Epithelial cell of proximal tubule (primary cell): ENCODE measurements at regions not wholly inside any gene's neighbourhood (a gene's known extent, or its start where the extent isn't known, plus 50 kb on each side); places are given as distances from the start of the nearest gene placed in this dataset.
"Not testable (repeated sequence)": the region's sequence is repeated elsewhere in the genome, so short reads cannot be mapped to it uniquely, and the experiment has no call there.

Experiments
- DNase-seq: peaks from one replicate; pipeline ENCODE4 v3.0.0-alpha.2; 2011; ENCODE audit warnings: low read depth
- H3K4me3 ChIP-seq: 2 replicates; pipeline ENCODE4 v1.5.1; 2011; ENCODE audit warnings: low read depth, mild to moderate bottlenecking, low read length
- TF ChIP-seq, protein P1 (sequence below): conservative IDR thresholded peaks from 2 replicates; pipeline ENCODE4 v1.5.1; 2012; ENCODE audit warnings: low read depth, mild to moderate bottlenecking, low read length

DNA sequence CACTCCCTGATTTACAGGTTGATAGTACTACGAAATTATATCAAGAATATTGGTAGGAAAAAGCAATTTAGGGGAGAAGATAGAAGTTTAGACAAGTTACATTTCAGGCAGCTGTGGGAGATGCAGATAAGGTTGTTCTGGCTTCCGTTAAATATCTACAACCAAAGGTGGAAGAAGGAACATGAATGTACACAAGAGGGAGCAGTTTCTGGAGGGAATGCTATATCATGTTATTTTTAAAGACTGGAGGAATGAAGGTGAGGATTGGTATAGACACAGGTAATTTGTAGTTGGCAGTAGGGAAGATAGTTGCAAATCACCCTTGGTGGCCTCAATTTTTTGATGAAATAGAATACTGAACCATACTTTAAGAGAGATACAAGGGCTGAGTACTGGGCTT lies 187.3 kb upstream of the NMUR2 start:
- H3K4me3 ChIP-seq = no peak overlapping the region
- DNase-seq = no peak
- TF ChIP-seq, protein P1, sequence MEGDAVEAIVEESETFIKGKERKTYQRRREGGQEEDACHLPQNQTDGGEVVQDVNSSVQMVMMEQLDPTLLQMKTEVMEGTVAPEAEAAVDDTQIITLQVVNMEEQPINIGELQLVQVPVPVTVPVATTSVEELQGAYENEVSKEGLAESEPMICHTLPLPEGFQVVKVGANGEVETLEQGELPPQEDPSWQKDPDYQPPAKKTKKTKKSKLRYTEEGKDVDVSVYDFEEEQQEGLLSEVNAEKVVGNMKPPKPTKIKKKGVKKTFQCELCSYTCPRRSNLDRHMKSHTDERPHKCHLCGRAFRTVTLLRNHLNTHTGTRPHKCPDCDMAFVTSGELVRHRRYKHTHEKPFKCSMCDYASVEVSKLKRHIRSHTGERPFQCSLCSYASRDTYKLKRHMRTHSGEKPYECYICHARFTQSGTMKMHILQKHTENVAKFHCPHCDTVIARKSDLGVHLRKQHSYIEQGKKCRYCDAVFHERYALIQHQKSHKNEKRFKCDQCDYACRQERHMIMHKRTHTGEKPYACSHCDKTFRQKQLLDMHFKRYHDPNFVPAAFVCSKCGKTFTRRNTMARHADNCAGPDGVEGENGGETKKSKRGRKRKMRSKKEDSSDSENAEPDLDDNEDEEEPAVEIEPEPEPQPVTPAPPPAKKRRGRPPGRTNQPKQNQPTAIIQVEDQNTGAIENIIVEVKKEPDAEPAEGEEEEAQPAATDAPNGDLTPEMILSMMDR = peak; percentile 36

GRCh38 chr5:152593388-152593787 lies 188.3 kb upstream of the NMUR2 start:
- H3K4me3 ChIP-seq = no peak overlapping the region
- no peak for DNase-seq
- TF ChIP-seq, protein P1 = peak; percentile 24

GRCh38 chr5:152595405-152595804 lies 190.3 kb upstream of the NMUR2 start:
- DNase-seq = no peak
- no peak overlapping the region for H3K4me3 ChIP-seq
- TF ChIP-seq, protein P1 = no peak

DNA sequence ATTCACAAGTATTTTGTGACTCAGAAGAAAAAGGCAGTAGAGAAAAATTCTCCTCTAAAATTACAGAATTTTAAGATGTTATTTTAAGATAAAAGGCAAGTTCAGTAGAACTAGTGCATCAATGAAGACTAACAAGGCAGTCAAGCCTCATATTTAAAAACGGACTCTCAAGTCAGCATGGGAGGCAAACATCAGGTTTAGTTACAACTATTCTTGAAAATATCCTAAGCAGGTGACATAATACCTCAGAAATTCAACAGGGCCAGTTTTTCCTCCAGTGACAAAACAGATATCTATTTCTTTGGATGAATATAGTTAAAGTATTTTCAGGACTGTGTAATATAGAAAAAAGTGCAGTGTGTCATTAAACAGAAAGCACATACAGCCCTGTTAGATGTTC lies 194.0 kb upstream of the NMUR2 start:
- H3K4me3 ChIP-seq = no peak overlapping the region
- no peak for DNase-seq
- TF ChIP-seq, protein P1 = no peak

- H3K4me3 ChIP-seq = no peak overlapping the region
- no peak for DNase-seq
- TF ChIP-seq, protein P1 = no peak
These were observed 197.0 kb upstream of the NMUR2 start for GRCh38 chr5:152601806-152602732.

- H3K4me3 ChIP-seq, DNase-seq: not testable (repeated sequence)
These were observed 201.0 kb upstream of the NMUR2 start for GRCh38 chr5:152606050-152606449.

- H3K4me3 ChIP-seq = no peak overlapping the region
- no peak for DNase-seq
- TF ChIP-seq, protein P1 = no peak
These were observed 201.8 kb upstream of the NMUR2 start for GRCh38 chr5:152606776-152607364.
